RWPE1 (cell line): ENCODE measurements at regions not wholly inside any gene's neighbourhood (a gene's known extent, or its start where the extent isn't known, plus 50 kb on each side); places are given as distances from the start of the nearest gene placed in this dataset.
A peak's percentile ranks its signal among the peaks of the same experiment; 100 is the strongest.
"Not testable (repeated sequence)": the region's sequence is repeated elsewhere in the genome, so short reads cannot be mapped to it uniquely, and the experiment has no call there.

Experiments used
- CTCF ChIA-PET: fragments of 350-600 bp; sonication (Branson Sonifier 250); formaldehyde crosslinking; extraction: SDS; loops from one replicate; lab custom pipeline; 2021; lab: Yijun Ruan, JAX
- POLR2A ChIA-PET: fragments of 400-600 bp; formaldehyde crosslinking; extraction: SDS; loops from one replicate; lab custom pipeline; 2020; ENCODE audit warnings: antibody characterized with exemption; ENCODE audit not compliant: low non-redundant PET; lab: Yijun Ruan, JAX
- DNase-seq: peaks from one replicate; pipeline ENCODE4 v3.0.0; 2012; ENCODE audit warnings: low spot score
- H3K27ac ChIP-seq: fragments of 450-650 bp; 2 replicates; pipeline ENCODE4 v1.5.1; 2017
- CTCF ChIP-seq: fragments of 450-650 bp; conservative IDR thresholded peaks from 2 replicates; pipeline ENCODE4 v1.5.1; 2017; ENCODE audit warnings: low read depth, mild to moderate bottlenecking

DNA sequence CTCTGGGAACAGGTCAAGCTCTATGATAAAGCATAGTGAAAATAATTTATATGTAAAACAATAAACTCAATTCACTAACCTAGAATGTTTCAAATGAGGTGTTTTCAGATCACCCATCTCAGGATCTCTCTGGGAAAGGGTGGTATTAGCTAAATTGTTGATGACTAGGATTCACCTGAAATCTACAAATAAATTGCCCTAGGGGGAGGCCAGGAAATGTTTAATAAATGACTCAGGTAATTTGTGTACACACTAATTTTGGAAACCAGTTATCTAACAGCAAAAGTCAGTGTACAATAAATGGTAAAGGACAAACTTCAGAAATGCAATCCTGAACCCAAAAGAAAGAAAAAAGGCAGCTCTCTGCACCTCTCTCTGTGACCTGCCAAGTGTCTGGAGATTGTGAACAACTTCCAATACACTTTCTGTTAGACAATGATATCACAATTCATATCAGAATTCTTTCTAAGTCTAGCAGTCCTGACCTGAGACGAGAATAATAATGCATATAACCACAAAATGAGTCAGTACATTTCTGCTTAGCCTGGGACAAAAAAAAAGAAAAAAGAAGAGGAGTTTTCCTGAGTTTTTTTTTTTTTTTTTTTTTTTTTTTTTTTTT, 760.0 kb downstream of the EPHA4 start:
- TF ChIP-seq CTCF = no peak
- POLR2A ChIA-PET = no interaction called here
- H3K27ac ChIP-seq = no peak overlapping the region
- DNase-seq = peak; percentile 49
- CTCF ChIA-PET = interaction anchor here (0.6 to 0.7 kb wide), 2 partner anchors 35 to 520 kb away, joined by 3 to 4 read pairs; no protein-coding TSS in a partner anchor

GRCh38 chr2:220814441-220814840, 757.7 kb downstream of the EPHA4 start:
- CTCF ChIA-PET = no interaction called here
- TF ChIP-seq CTCF = no peak
- POLR2A ChIA-PET = no interaction called here
- H3K27ac ChIP-seq = no peak overlapping the region
- DNase-seq = no peak

GRCh38 chr2:220815698-220816097, 756.4 kb downstream of the EPHA4 start:
- no peak for DNase-seq
- TF ChIP-seq CTCF = no peak
- CTCF ChIA-PET = no interaction called here
- H3K27ac ChIP-seq = no peak overlapping the region
- POLR2A ChIA-PET = no interaction called here

- H3K27ac ChIP-seq = no peak overlapping the region
- POLR2A ChIA-PET = no interaction called here
- no peak for DNase-seq
- TF ChIP-seq CTCF = no peak
- CTCF ChIA-PET = no interaction called here
These were observed 750.4 kb downstream of the EPHA4 start for GRCh38 chr2:220821683-220822082.

- CTCF ChIA-PET, POLR2A ChIA-PET, DNase-seq, H3K27ac ChIP-seq: not testable (repeated sequence)
These were observed 748.5 kb downstream of the EPHA4 start for GRCh38 chr2:220823590-220823989.

- no peak for TF ChIP-seq CTCF
- CTCF ChIA-PET = no interaction called here
- no peak for DNase-seq
- POLR2A ChIA-PET = no interaction called here
- no peak overlapping the region for H3K27ac ChIP-seq
These were observed 738.7 kb downstream of the EPHA4 start for GRCh38 chr2:220833446-220833845.

- no peak for TF ChIP-seq CTCF
- no peak overlapping the region for H3K27ac ChIP-seq
- CTCF ChIA-PET = no interaction called here
- POLR2A ChIA-PET = no interaction called here
- DNase-seq = no peak
These were observed 736.5 kb downstream of the EPHA4 start for GRCh38 chr2:220835583-220835982.
